SU-DHL-6 (cell line): ENCODE measurements at regions not wholly inside any gene's neighbourhood (a gene's known extent, or its start where the extent isn't known, plus 50 kb on each side); places are given as distances from the start of the nearest gene placed in this dataset.
"Not testable (repeated sequence)": the region's sequence is repeated elsewhere in the genome, so short reads cannot be mapped to it uniquely, and the experiment has no call there.

ENCODE experiments used
- H2AFZ ChIP-seq: fragments of 200-600 bp; sonication (generic); 2 replicates; pipeline ENCODE4 v1.6.1; 2014; ENCODE audit warnings: low read depth, mild to moderate bottlenecking, moderate library complexity, mixed read lengths, antibody characterized with exemption, low read length; ENCODE audit not compliant: severe bottlenecking
- H3F3A ChIP-seq: fragments of 200-600 bp; shearing (Covaris generic); 2 replicates; pipeline ENCODE4 v1.6.0; 2016; ENCODE audit warnings: antibody characterized with exemption, mild to moderate bottlenecking; ENCODE audit not compliant: insufficient read depth
- H3K27ac ChIP-seq: fragments of 200-600 bp; sonication (generic); 2 replicates; pipeline ENCODE4 v1.5.1; 2016; ENCODE audit warnings: low read depth, mild to moderate bottlenecking, low read length, moderate library complexity, mixed read lengths
- H3K27me3 ChIP-seq: fragments of 200-600 bp; sonication (generic), shearing (Covaris generic); 2 replicates; pipeline ENCODE4 v1.6.0; 2014; ENCODE audit warnings: mild to moderate bottlenecking, low read length
- H3K36me3 ChIP-seq: fragments of 200-600 bp; sonication (generic); 2 replicates; pipeline ENCODE4 v1.6.1; 2014; ENCODE audit warnings: mild to moderate bottlenecking, low read length, mixed read lengths
- H3K4me2 ChIP-seq: fragments of 300-600, 200-600 bp; shearing (Covaris generic), sonication (generic); 2 replicates; pipeline ENCODE4 v1.6.0; 2014; ENCODE audit warnings: low read length, low read depth, mild to moderate bottlenecking; ENCODE audit not compliant: poor library complexity, severe bottlenecking
- H3K4me3 ChIP-seq: fragments of 200-600 bp; sonication (generic); 2 replicates; pipeline ENCODE4 v1.5.1; 2014; ENCODE audit warnings: antibody characterized with exemption, low read length, mild to moderate bottlenecking, mixed read lengths; ENCODE audit not compliant: insufficient read depth, poor library complexity, severe bottlenecking
- H3K79me2 ChIP-seq: fragments of 200-600 bp; sonication (generic); 2 replicates; pipeline ENCODE4 v1.6.1; 2014; ENCODE audit warnings: mild to moderate bottlenecking, low read length, moderate library complexity; ENCODE audit not compliant: insufficient read depth
- H3K9ac ChIP-seq: fragments of 200-600 bp; sonication (generic); 2 replicates; pipeline ENCODE4 v1.7.0; 2014; ENCODE audit warnings: mild to moderate bottlenecking, low read length
- H3K9me2 ChIP-seq: fragments of 200-600 bp; sonication (generic); replicated peaks from 2 replicates; pipeline ENCODE4 v1.6.1; 2014; ENCODE audit warnings: low read length; ENCODE audit not compliant: insufficient read depth
- H3K9me3 ChIP-seq: fragments of 200-600 bp; sonication (generic); 2 replicates; pipeline ENCODE4 v1.6.1; 2014; ENCODE audit warnings: low read length, mixed read lengths; ENCODE audit not compliant: insufficient read depth
- H4K20me1 ChIP-seq: fragments of 200-600 bp; sonication (generic); 2 replicates; pipeline ENCODE4 v1.6.1; 2014; ENCODE audit warnings: low read depth, mild to moderate bottlenecking, antibody characterized with exemption, low read length, moderate library complexity, mixed read lengths
- CTCF ChIP-seq: fragments of 200-600 bp; sonication (generic); IDR thresholded peaks from one replicate; pipeline ENCODE4 v1.5.1; 2017; ENCODE audit warnings: antibody characterized with exemption, mild to moderate bottlenecking, low read length, moderate library complexity; ENCODE audit not compliant: insufficient read depth, poor library complexity, severe bottlenecking
- EZH2phosphoT487 ChIP-seq: fragments of 200-600 bp; sonication (generic), shearing (Covaris generic); conservative IDR thresholded peaks from 2 replicates; pipeline ENCODE4 v1.6.1; 2018; ENCODE audit warnings: mild to moderate bottlenecking, antibody characterized with exemption, low read length, moderate library complexity, mixed read lengths

- H4K20me1 ChIP-seq = no peaks in the 10 kb centered on the region
- no peaks in the 10 kb centered on the region for H3K9me2 ChIP-seq
- TF ChIP-seq EZH2phosphoT487 = no peak
- TF ChIP-seq CTCF = no peak
- H3F3A ChIP-seq = no peaks in the 10 kb centered on the region
- H3K4me2 ChIP-seq = no peak overlapping the region
- H3K27me3 ChIP-seq = no peaks in the 10 kb centered on the region
- H3K27ac ChIP-seq = no peak overlapping the region
- H3K9ac ChIP-seq = no peak overlapping the region
- no peak overlapping the region for H3K4me3 ChIP-seq
- H3K9me3 ChIP-seq = no peaks in the 10 kb centered on the region
- H2AFZ ChIP-seq = no peak overlapping the region
- H3K79me2 ChIP-seq = no peaks in the 10 kb centered on the region
- H3K36me3 ChIP-seq = no peaks in the 10 kb centered on the region
Measured at GRCh38 chr11:134658481-134659225, 246.6 kb upstream of the B3GAT1 start.

GRCh38 chr11:134657631-134658030 is 245.6 kb upstream of the B3GAT1 start:
- Histone ChIP-seq H3K27me3 (no peaks in the 10 kb centered on the region), H3K4me2 (no peak overlapping the region), H3K9ac (no peak overlapping the region), H3K4me3 (no peak overlapping the region), H3K27ac (no peak overlapping the region), H3K79me2 (no peaks in the 10 kb centered on the region), H2AFZ (no peak overlapping the region), H4K20me1 (no peaks in the 10 kb centered on the region), H3K9me2 (no peaks in the 10 kb centered on the region), H3K9me3 (no peaks in the 10 kb centered on the region), H3F3A (no peaks in the 10 kb centered on the region), H3K36me3 (no peaks in the 10 kb centered on the region)
- TF ChIP-seq EZH2phosphoT487 (no peak), CTCF (no peak)

GRCh38 chr11:134656861-134657540 is 245.0 kb upstream of the B3GAT1 start:
- Histone ChIP-seq H3K79me2 (no peaks in the 10 kb centered on the region), H3K9me2 (no peaks in the 10 kb centered on the region), H2AFZ (no peak overlapping the region), H3K27me3 (no peaks in the 10 kb centered on the region), H3K4me2 (no peak overlapping the region), H3K4me3 (no peak overlapping the region), H3K27ac (no peak overlapping the region), H3K36me3 (no peaks in the 10 kb centered on the region), H4K20me1 (no peaks in the 10 kb centered on the region), H3K9ac (no peak overlapping the region), H3K9me3 (no peaks in the 10 kb centered on the region), H3F3A (no peaks in the 10 kb centered on the region)
- TF ChIP-seq CTCF (no peak), EZH2phosphoT487 (no peak)

GRCh38 chr11:134656086-134656840 is 244.2 kb upstream of the B3GAT1 start:
- not testable (repeated sequence) for H3K4me2 ChIP-seq, H4K20me1 ChIP-seq, H3K9me3 ChIP-seq, H3K27ac ChIP-seq, H3F3A ChIP-seq, H3K4me3 ChIP-seq, H3K9ac ChIP-seq, H3K36me3 ChIP-seq, H3K9me2 ChIP-seq, H2AFZ ChIP-seq, H3K79me2 ChIP-seq, H3K27me3 ChIP-seq
